Activated CD8-positive, alpha-beta memory T cell treated with anti-CD3 and anti-CD28 coated beads, Interleukin-2, amount 10 ng/mL, durations not matched to agents 7 days and 5 days (primary cell): ENCODE measurements at regions not wholly inside any gene's neighbourhood (a gene's known extent, or its start where the extent isn't known, plus 50 kb on each side); places are given as distances from the start of the nearest gene placed in this dataset.

Source experiments
- ATAC-seq: fragments of 150-1000 bp; cut with Tn5 transposase; one replicate; pipeline ENCODE4 v1.10.0; 2021; ENCODE audit warnings: moderate library complexity
- CTCF ChIA-PET: fragments of 350-600 bp; sonication (Branson Sonifier 250); formaldehyde crosslinking; loops from one replicate; lab custom pipeline; 2021; ENCODE audit warnings: antibody characterized with exemption; lab: Charles Lee
- DNase-seq: peaks from one replicate; pipeline ENCODE4 v3.0.0-alpha.2; 2020
- H3K27ac Mint-ChIP-seq: one replicate; pipeline ENCODE4 v1.8.0; 2021; ENCODE audit warnings: mild to moderate bottlenecking, mixed read lengths
- H3K27me3 Mint-ChIP-seq: one replicate; pipeline ENCODE4 v1.8.0; 2021; ENCODE audit warnings: mixed read lengths
- H3K36me3 Mint-ChIP-seq: one replicate; pipeline ENCODE4 v1.8.0; 2021; ENCODE audit warnings: mild to moderate bottlenecking, mixed read lengths
- H3K4me1 Mint-ChIP-seq: one replicate; pipeline ENCODE4 v1.8.0; 2021; ENCODE audit warnings: mixed read lengths
- H3K4me3 Mint-ChIP-seq: one replicate; pipeline ENCODE4 v1.8.0; 2021; ENCODE audit warnings: mild to moderate bottlenecking, moderate library complexity, mixed read lengths
- H3K9me3 Mint-ChIP-seq: one replicate; pipeline ENCODE4 v1.8.0; 2022; ENCODE audit warnings: low read depth, mixed read lengths

GRCh38 chr5:15037247-15037908, 165.8 kb upstream of the ANKH start:
- ATAC-seq, result no peak
- Mint-ChIP-seq H3K27ac (no peak overlapping the region), H3K4me1 (peaks cover 2% of the 10 kb centered on the region), H3K4me3 (no peak overlapping the region), H3K36me3 (no peaks in the 10 kb centered on the region), H3K9me3 (peaks cover 2% of the 10 kb centered on the region), H3K27me3 (peaks cover 29% of the 10 kb centered on the region)
- DNase-seq, result no peak
- CTCF ChIA-PET, result no interaction called here

- ATAC-seq (no peak), DNase-seq (no peak)
- Mint-ChIP-seq H3K36me3 (no peaks in the 10 kb centered on the region), H3K27me3 (peaks cover 49% of the 10 kb centered on the region), H3K27ac (no peak overlapping the region), H3K4me1 (no peaks in the 10 kb centered on the region), H3K4me3 (no peak overlapping the region), H3K9me3 (peaks cover 2% of the 10 kb centered on the region)
- CTCF ChIA-PET, result no interaction called here
Observed at GRCh38 chr5:15034379-15034778, 162.8 kb upstream of the ANKH start.

GRCh38 chr5:15031180-15031579, 159.6 kb upstream of the ANKH start:
- no peak for DNase-seq
- Mint-ChIP-seq H3K36me3 (no peaks in the 10 kb centered on the region), H3K27ac (no peak overlapping the region), H3K4me3 (no peak overlapping the region), H3K27me3 (peaks cover 58% of the 10 kb centered on the region), H3K4me1 (no peaks in the 10 kb centered on the region), H3K9me3 (no peaks in the 10 kb centered on the region)
- CTCF ChIA-PET, result no interaction called here
- ATAC-seq, result no peak

- no peaks in the 10 kb centered on the region for H3K9me3 Mint-ChIP-seq
- H3K4me3 Mint-ChIP-seq, result no peak overlapping the region
- H3K36me3 Mint-ChIP-seq, result no peaks in the 10 kb centered on the region
- H3K4me1 Mint-ChIP-seq, result no peaks in the 10 kb centered on the region
- CTCF ChIA-PET, result no interaction called here
- DNase-seq (no peak), ATAC-seq (no peak)
- no peak overlapping the region for H3K27ac Mint-ChIP-seq
- H3K27me3 Mint-ChIP-seq, result peaks cover 49% of the 10 kb centered on the region
Observed at GRCh38 chr5:15027764-15028163, 156.2 kb upstream of the ANKH start.

GRCh38 chr5:15026944-15027343, 155.4 kb upstream of the ANKH start:
- Mint-ChIP-seq H3K4me3 (no peak overlapping the region), H3K27me3 (peaks cover 46% of the 10 kb centered on the region), H3K36me3 (no peaks in the 10 kb centered on the region), H3K27ac (no peak overlapping the region), H3K4me1 (no peaks in the 10 kb centered on the region), H3K9me3 (no peaks in the 10 kb centered on the region)
- CTCF ChIA-PET, result no interaction called here
- ATAC-seq, result no peak
- no peak for DNase-seq

GRCh38 chr5:15026011-15026893, 154.7 kb upstream of the ANKH start:
- CTCF ChIA-PET, result no interaction called here
- no peak overlapping the region for H3K4me3 Mint-ChIP-seq
- no peaks in the 10 kb centered on the region for H3K4me1 Mint-ChIP-seq
- H3K9me3 Mint-ChIP-seq, result no peaks in the 10 kb centered on the region
- DNase-seq, result no peak
- no peak for ATAC-seq
- H3K27ac Mint-ChIP-seq, result no peak overlapping the region
- H3K27me3 Mint-ChIP-seq, result peaks cover 46% of the 10 kb centered on the region
- no peaks in the 10 kb centered on the region for H3K36me3 Mint-ChIP-seq

- no peaks in the 10 kb centered on the region for H3K36me3 Mint-ChIP-seq
- ATAC-seq, result no peak
- no peaks in the 10 kb centered on the region for H3K4me1 Mint-ChIP-seq
- DNase-seq, result no peak
- H3K27me3 Mint-ChIP-seq, result peaks cover 46% of the 10 kb centered on the region
- CTCF ChIA-PET, result interaction anchor here (1.2 kb wide), 1 partner anchor 10 kb away, joined by 3 read pairs; no protein-coding TSS in a partner anchor
- H3K27ac Mint-ChIP-seq, result no peak overlapping the region
- no peak overlapping the region for H3K4me3 Mint-ChIP-seq
- no peaks in the 10 kb centered on the region for H3K9me3 Mint-ChIP-seq
Observed at GRCh38 chr5:15023846-15024245, 152.3 kb upstream of the ANKH start.

GRCh38 chr5:15023266-15023665, 151.7 kb upstream of the ANKH start:
- Mint-ChIP-seq H3K4me1 (no peaks in the 10 kb centered on the region), H3K27ac (no peak overlapping the region), H3K36me3 (no peaks in the 10 kb centered on the region), H3K27me3 (peaks cover 45% of the 10 kb centered on the region), H3K4me3 (no peak overlapping the region), H3K9me3 (no peaks in the 10 kb centered on the region)
- CTCF ChIA-PET, result interaction anchor here (1.2 kb wide), 1 partner anchor 9 kb away, joined by 3 read pairs; no protein-coding TSS in a partner anchor
- ATAC-seq, result no peak
- no peak for DNase-seq

GRCh38 chr5:15021266-15022046, 149.9 kb upstream of the ANKH start:
- ATAC-seq (no peak), DNase-seq (no peak)
- H3K4me3 Mint-ChIP-seq, result no peak overlapping the region
- CTCF ChIA-PET, result interaction anchor here (0.9 to 1.0 kb wide), 2 partner anchors 29 to 293 kb away, joined by 3 read pairs; no protein-coding TSS in a partner anchor
- no peak overlapping the region for H3K27ac Mint-ChIP-seq
- H3K27me3 Mint-ChIP-seq, result peaks cover 33% of the 10 kb centered on the region
- no peaks in the 10 kb centered on the region for H3K4me1 Mint-ChIP-seq
- no peaks in the 10 kb centered on the region for H3K9me3 Mint-ChIP-seq
- H3K36me3 Mint-ChIP-seq, result peaks cover 1% of the 10 kb centered on the region

- no peak overlapping the region for H3K4me3 Mint-ChIP-seq
- DNase-seq (no peak), ATAC-seq (no peak)
- CTCF ChIA-PET, result interaction anchor here (0.9 to 1.4 kb wide), 2 partner anchors 292 to 664 kb away, joined by 3 to 4 read pairs; no protein-coding TSS in a partner anchor
- peaks cover 1% of the 10 kb centered on the region for H3K36me3 Mint-ChIP-seq
- H3K27me3 Mint-ChIP-seq, result peaks cover 28% of the 10 kb centered on the region
- no peaks in the 10 kb centered on the region for H3K4me1 Mint-ChIP-seq
- no peaks in the 10 kb centered on the region for H3K9me3 Mint-ChIP-seq
- H3K27ac Mint-ChIP-seq, result no peak overlapping the region
Observed at GRCh38 chr5:15020736-15021135, 149.2 kb upstream of the ANKH start.

- no peaks in the 10 kb centered on the region for H3K4me1 Mint-ChIP-seq
- DNase-seq, result no peak
- no peaks in the 10 kb centered on the region for H3K9me3 Mint-ChIP-seq
Observed at GRCh38 chr5:15014809-15015208, 143.2 kb upstream of the ANKH start.

GRCh38 chr5:15013654-15014463, 142.3 kb upstream of the ANKH start:
- no peak for ATAC-seq
- Mint-ChIP-seq H3K4me1 (no peaks in the 10 kb centered on the region), H3K27me3 (peaks cover 7% of the 10 kb centered on the region), H3K27ac (no peak overlapping the region), H3K4me3 (no peak overlapping the region), H3K9me3 (no peaks in the 10 kb centered on the region), H3K36me3 (peaks cover 1% of the 10 kb centered on the region)
- no peak for DNase-seq
- CTCF ChIA-PET, result interaction anchor here (0.9 to 2.5 kb wide), 9 partner anchors 10 to 677 kb away, joined by 3 to 10 read pairs (median 6); no protein-coding TSS in a partner anchor

More at GRCh38 chr5:15014809-15015208, 143.2 kb upstream of the ANKH start:
- no peak for ATAC-seq
- no peak overlapping the region for H3K27ac Mint-ChIP-seq
- CTCF ChIA-PET, result interaction anchor here (1.0 to 2.5 kb wide), 8 partner anchors 9 to 329 kb away, joined by 3 to 10 read pairs (median 5); no protein-coding TSS in a partner anchor
- H3K27me3 Mint-ChIP-seq, result peaks cover 12% of the 10 kb centered on the region
- peaks cover 1% of the 10 kb centered on the region for H3K36me3 Mint-ChIP-seq
- H3K4me3 Mint-ChIP-seq, result no peak overlapping the region
